Activated T-cell treated with anti-CD3 and anti-CD28 coated beads for 24 hours (primary cell): ENCODE measurements at regions not wholly inside any gene's neighbourhood (a gene's known extent, or its start where the extent isn't known, plus 50 kb on each side); places are given as distances from the start of the nearest gene placed in this dataset.
"Not testable (repeated sequence)": the region's sequence is repeated elsewhere in the genome, so short reads cannot be mapped to it uniquely, and the experiment has no call there.

ENCODE experiments used
- DNase-seq: peaks from one replicate; pipeline ENCODE4 v3.0.0-alpha.2; 2020; ENCODE audit warnings: low read depth

DNA sequence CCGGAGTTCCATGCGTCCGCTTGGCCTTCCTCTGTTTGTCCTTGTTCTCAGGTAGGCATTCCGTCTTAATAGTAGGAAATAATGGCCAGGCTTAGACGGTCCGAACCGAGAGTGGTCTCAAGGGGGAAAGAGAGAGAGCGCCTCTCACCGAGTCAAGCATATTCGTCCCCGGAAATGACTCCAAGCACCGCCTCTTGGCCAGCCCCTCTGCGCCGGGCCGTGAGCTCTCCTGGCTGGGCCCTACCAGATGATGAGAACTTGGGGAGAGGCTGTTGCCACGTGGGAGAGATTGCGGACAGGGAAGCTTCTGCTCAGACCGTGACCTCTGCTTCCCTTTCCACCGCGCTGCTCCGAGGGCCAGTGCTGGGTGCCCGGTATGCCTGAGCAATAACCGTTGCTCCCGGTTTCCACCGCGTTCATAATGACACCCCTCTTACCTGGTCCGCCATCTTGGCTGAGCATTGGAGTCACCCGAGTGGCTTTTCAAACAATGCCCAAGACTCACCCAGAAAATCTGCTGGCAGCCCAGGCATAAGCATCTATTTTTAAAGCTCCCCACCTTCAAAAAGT, 251.1 kb upstream of the SHH start:
- no peak for DNase-seq

DNA sequence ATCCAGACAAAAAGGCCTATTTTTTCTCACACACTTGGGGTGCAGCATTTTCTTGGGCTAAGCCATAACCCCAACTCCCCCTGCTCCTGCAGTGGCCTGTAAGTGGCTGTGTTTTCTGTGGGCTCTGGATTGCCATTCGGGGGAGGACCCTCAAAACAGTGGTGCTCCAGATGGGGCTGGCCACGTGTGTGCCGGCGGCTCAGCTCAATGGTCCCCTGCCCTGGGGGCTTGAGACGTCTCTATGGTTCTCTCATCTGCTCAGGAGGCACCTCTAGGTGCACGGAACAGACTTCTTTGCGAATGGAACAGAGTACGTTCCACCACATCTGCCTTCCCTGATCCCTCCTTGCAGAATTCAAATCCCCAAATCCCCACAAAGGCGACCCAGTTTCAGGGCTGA, 250.0 kb upstream of the SHH start:
- DNase-seq = no peak

GRCh38 chr7:156061689-156062255, 249.5 kb upstream of the SHH start:
- DNase-seq = no peak

GRCh38 chr7:156060925-156061324, 248.7 kb upstream of the SHH start:
- no peak for DNase-seq

GRCh38 chr7:156059369-156059768, 247.1 kb upstream of the SHH start:
- no peak for DNase-seq

- no peak for DNase-seq
These were observed 246.0 kb upstream of the SHH start for GRCh38 chr7:156058248-156058647.

GRCh38 chr7:156056534-156056933, 244.3 kb upstream of the SHH start:
- DNase-seq = no peak

GRCh38 chr7:156055206-156055822, 243.1 kb upstream of the SHH start:
- DNase-seq = no peak

DNA sequence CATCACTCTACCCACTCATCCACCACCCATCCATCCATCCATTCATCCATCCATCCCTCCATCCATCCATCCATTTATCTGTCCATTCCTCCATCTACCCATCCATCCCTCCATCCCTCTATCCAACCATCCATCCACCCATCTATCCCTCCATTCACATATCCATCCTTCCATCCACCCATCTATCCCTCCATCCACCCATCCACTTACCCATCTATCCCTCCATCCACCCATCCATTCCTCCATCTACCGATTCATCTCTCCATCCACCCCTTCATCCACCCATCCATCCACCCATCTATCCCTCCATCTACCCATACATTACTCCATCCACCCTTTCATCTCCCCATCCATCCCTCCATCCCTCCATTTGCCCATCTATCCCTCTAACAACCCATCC, 239.6 kb upstream of the SHH start:
- DNase-seq = no peak

GRCh38 chr7:156050636-156051569, 238.6 kb upstream of the SHH start:
- no peak for DNase-seq

- no peak for DNase-seq
These were observed 237.1 kb upstream of the SHH start for GRCh38 chr7:156049366-156049765.

- no peak for DNase-seq
These were observed 233.8 kb upstream of the SHH start for GRCh38 chr7:156046031-156046560.

DNA sequence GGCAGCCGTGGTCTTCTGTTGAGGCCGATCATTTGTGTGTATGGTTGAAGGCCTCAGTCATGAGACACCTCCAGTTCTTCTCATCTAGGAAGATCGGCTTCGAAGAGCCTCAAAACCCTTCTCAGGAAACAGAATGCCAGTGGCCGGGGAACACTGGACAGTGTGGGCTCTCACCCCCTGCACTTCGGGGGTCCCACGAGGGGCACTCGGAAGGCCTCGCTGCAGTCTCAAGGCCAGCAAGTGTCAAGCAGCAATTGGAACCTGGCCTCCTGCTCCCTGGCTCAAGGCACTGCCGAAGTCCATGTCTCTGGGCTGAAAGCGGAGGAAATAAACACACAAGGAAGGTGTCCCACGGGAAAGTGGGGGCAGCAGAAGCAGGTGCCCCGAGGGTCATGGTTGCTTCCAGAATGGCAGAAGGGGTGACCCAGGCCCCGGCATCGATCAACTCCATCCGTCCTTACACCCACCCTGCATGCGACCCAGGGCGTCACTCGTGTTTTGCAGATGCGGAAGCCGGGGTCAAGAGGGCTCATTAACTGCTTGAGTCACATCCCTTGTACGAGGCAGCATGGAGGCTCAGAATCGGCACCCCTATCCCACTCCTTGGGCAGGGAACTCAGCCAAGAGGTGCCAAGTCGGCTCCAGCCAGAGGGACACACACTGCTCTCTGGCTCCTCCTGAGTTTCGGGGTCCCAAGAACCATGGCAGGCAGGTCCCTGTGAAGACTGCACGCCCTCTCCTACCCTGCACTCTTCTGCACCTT, 231.3 kb upstream of the SHH start:
- no peak for DNase-seq

DNA sequence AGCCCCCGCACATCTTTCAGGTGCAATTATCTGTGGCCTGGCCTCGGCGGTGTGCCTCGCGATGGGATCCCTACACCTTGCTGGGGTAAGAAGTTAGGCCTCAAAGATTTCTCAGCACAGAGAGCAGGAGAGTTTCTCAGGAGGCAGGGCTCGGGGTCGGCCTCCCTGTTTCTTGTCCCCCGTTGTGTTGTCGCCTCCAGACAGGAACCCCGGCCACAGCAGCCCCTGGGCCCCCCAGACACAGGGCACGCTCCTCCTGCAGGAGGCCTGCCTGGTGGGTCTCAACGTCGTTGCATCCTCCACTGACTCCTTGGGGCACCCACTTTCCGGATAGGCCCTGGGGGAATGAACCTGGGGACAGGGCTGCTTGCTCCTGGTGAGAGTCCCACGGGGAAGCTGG, 229.1 kb upstream of the SHH start:
- no peak for DNase-seq

DNA sequence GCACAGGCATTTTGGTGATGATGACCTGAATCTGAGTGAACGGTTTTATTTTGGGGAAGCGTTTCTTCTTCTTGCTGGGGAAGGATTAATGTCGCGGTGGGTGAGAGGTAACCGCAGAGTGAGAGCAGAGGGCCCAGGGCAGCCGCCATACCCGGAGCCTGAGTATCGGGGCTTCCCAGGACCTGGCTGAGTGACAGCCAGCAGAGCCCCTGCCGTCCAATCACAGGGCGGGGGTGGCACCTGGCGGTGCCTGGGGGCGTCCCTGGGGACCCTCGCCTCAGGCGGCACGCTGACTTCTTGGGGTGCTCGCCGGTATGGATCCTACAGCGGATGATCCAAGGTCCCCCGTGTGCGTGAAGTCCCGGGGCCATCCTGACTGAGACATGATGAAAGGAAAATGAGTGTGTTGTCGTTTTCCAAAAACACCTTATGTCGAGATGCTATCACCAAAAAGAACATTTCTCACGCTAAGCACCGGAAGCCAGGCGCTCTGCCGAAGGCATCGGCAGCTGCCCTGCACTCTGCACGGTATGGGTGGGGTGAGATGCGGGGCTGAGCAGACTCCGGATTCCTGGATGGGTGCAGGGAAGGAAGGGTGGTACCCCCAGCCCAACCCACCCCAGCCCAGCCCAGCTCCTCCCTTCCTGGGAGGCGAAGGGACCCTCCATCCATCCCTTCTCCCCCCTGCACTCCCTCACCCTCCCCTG, 227.9 kb upstream of the SHH start:
- DNase-seq = no peak

DNA sequence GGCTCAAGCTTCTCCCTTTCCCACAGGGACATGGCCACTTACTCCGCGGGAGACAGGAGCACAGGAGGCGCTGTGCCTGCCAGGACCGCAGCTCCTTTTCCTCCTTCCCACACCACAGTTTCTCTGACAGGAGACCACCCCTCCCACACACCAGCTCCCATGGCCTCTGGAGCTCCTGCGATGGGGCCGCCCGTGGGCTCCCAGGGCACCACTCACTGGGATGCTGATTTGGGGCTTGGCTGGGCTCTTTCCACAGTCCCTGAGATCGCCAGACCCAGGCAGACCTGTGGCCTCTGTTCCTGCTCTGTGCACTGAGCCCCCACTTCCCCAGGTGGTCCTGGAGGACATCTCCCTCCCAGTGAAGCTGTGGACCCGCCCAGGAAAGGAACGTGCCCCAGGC, 226.9 kb upstream of the SHH start:
- no peak for DNase-seq

DNA sequence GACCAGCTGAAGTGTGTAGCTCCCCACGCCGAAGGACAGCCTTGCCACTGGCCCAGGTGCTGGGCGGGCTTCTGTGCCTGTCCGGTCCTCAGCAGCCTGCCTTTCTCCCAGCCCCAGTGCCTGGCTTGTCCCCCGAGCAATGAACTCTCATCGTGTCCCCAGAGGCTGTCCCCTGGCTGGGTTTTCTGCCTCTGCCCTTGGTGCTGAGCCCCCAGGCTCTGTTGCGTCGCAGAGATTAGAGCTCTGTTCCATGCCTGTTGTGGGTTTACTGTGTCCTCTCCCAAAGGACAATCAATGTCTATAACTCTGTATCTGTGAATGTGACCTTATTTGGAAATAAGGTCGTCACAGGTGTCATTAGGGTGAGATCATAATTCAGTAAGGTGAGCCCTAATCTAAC, 226.1 kb upstream of the SHH start:
- no peak for DNase-seq

DNA sequence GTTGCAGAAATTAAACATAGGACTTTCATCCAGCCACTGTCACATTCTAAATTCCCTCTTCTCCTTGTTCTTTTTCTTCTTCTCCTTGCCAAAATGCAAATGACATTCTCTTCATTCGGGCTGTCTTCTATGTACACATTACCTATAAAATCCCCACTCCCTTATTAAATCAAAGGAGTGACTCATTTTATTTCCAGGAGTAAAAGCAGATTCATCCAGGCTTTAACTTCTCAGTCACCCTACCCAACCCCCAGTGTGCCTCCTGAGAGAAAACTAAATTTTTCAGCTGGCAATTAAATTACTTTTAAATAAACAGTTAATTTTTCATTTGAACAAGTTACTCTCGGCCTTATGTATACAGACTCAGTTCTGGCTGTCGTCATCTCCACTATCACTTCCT, 223.9 kb upstream of the SHH start:
- no peak for DNase-seq

DNA sequence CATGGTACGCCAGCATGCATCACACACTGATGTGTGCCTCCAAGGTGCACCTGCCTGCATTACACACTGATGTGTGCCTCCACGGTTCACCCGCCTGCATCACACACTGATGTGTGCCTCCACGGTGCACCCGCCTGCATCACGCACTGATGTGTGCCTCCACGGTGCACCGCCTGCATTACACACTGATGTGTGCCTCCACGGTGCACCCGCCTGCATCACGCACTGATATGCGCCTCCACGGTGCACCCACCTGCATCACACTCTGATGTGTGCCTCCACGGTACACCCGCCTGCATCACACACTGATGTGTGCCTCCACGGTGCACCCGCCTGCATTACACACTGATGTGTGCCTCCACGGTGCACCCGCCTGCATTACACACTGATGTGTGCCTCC, 223.1 kb upstream of the SHH start:
- not testable (repeated sequence) for DNase-seq

DNA sequence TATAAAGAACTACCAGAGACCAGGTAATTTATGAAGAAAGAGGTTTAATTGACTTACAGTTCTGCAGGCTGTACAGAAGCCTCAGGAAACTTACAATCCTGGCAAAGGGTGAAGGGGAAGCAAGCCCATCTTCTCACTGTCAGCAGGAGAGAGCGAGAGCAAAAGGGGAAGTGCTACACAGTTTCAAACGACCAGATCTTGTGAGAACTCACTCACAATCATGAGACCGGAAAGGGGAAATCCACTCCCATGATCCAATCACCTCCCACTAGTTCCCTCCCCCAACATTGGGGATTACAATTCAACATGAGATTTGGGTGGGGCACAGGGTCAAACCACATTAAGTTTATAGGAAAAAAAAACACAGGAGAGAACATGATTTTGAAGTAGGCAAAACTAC, 222.1 kb upstream of the SHH start:
- DNase-seq = no peak

DNA sequence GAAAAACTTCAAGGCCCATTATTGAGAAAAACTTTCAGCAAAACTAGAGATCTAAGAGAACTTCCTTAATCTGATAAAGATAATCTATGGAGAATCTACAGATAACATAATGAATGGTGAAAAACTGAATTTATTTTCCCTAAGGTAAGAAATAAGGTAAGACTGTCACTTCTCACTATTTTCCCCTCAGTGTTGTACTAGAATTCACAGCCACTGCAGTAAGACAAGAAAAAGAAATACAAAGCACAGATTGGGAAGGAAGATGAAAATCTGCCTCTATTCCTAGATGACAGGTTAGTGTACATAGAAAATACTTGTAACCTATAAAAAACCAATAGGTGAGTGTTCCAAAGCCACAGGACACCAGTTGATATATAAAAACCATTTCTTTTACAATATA, 220.7 kb upstream of the SHH start:
- DNase-seq = no peak
